Left renal cortex interstitium (tissue), 4 donors: ENCODE measurements at regions not wholly inside any gene's neighbourhood (a gene's known extent, or its start where the extent isn't known, plus 50 kb on each side); places are given as distances from the start of the nearest gene placed in this dataset.
"Not testable (repeated sequence)": the region's sequence is repeated elsewhere in the genome, so short reads cannot be mapped to it uniquely, and the experiment has no call there.

Source experiments
- DNase-seq, 4 donors: peaks; one replicate each; pipeline ENCODE4 v3.0.0-alpha.2; 2013; ENCODE audit warnings: low read depth in 4 of 4, low spot score in 2 of 4, missing footprints in 1 of 4

- DNase-seq: peak in 1 of 4 donors; percentile 51
Observed at GRCh38 chr3:72630327-72630968, 217.8 kb downstream of the SHQ1 start.

GRCh38 chr3:72629191-72629631 is 219.0 kb downstream of the SHQ1 start:
- DNase-seq: no peak

DNA sequence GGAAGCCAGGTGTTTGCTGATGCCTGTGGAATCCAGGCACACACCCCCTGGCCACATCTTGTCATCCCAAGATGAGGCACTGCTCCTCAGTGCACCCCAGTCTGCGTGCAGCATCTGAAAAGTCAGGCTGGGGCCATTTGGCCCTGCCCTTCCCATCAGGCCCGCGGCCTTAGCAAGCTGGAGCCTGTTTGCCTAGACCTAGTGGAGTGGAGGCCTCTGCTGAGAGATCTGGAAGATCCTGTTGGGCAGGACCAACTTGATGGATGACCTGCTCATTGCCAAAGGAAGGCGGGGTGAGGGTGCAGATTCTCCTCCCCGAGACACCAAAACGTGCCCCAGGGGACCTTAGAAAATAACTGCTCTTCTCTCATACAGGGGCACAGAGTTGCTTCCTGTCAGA is 220.2 kb downstream of the SHQ1 start:
- no peak for DNase-seq

- DNase-seq: no peak
Observed at GRCh38 chr3:72627271-72627670, 221.0 kb downstream of the SHQ1 start.

GRCh38 chr3:72625602-72626337 is 222.5 kb downstream of the SHQ1 start:
- no peak for DNase-seq

- no peak for DNase-seq
Observed at GRCh38 chr3:72624656-72625055, 223.6 kb downstream of the SHQ1 start.

- no peak for DNase-seq
Observed at GRCh38 chr3:72618739-72619138, 229.5 kb downstream of the SHQ1 start.

- peak in 2 of 4 donors; percentile 41 to 54 for DNase-seq
Observed at GRCh38 chr3:72617424-72618024, 230.7 kb downstream of the SHQ1 start.

DNA sequence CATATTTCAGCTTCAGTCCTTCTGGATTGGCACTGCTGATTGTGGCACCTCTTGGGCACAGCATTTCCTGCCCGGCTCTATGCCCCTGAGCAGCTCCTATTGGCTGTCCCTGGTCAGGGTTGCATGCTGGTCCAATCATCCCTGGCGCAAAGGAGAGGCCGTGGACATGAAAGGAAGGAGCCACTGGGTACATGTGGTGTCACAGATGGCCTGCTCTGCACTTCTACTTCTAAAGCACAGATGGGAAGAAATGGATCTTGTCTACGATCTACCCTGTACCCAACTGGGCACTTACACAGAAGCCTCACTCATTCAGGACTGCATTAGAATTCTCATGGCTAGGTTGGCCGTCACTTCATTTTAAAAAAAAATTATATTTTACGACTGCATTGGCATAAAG is 232.5 kb downstream of the SHQ1 start:
- no peak for DNase-seq

GRCh38 chr3:72615182-72615581 is 233.1 kb downstream of the SHQ1 start:
- DNase-seq: no peak

DNA sequence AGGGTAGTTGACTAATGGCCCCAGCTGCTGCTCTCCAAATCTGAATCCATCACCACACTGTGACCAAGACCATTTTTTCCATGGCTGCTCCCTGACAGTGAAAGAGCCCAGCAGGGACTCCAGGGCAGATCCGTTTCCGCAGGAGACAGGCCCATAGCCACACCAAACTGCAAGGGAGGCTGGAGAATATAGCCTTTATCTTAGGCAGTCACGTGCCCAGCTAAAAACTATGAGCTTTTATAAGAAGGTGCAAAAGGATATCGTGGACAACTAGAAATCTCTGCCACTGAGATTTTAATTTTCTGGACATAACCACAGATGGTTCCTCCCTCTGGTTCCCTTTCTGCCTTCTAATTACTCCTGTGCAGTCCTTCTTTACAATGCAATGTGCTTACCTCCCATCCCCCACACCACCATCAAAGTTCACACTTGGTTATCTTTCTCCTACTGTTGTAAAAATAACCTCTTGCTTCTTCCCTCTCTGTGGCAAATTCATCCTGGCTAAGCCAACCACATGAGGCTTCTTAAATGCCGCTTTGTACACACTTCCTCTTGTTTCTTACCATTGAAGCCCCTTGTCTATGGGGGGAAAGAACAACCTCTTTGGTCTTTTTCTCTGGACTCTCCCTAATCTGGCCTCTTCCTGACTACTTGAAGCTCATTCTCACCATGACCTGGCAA is 233.7 kb downstream of the SHQ1 start:
- no peak for DNase-seq

- DNase-seq: no peak
Observed at GRCh38 chr3:72613871-72614270, 234.4 kb downstream of the SHQ1 start.

- not testable (repeated sequence) for DNase-seq
Observed at GRCh38 chr3:72609114-72609513, 239.1 kb downstream of the SHQ1 start.

GRCh38 chr3:72606005-72606800 is 242.0 kb downstream of the SHQ1 start:
- DNase-seq: no peak

GRCh38 chr3:72604328-72604727 is 243.9 kb downstream of the SHQ1 start:
- DNase-seq: no peak

GRCh38 chr3:72601983-72602750 is 246.1 kb downstream of the SHQ1 start:
- no peak for DNase-seq

- DNase-seq: peak in 1 of 4 donors; percentile 47
Observed at GRCh38 chr3:72601060-72601459, 247.2 kb downstream of the SHQ1 start.

- no peak for DNase-seq
Observed at GRCh38 chr3:72597756-72598195, 250.5 kb downstream of the SHQ1 start.

DNA sequence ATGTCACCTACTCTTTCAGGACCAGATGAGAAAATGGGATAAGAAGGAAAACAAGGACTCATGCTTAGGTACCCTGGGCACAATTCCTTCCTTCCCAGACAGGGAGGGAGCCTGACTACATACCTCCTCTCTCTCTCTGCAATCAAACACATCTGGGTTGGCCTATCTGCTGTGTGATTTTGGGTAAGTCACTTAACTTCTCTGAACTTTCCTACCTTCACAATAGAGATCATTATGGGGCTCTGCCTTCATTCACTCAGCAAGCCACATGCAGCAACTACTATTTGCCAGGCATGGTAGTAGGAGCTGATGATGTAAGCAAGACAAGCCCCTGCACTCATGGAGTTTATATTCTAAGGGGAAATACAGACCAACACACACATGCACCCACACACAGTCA is 251.2 kb downstream of the SHQ1 start:
- DNase-seq: no peak
